Cardiac muscle cell (in vitro differentiated cells and primary cell): ENCODE measurements at regions not wholly inside any gene's neighbourhood (a gene's known extent, or its start where the extent isn't known, plus 50 kb on each side); places are given as distances from the start of the nearest gene placed in this dataset.
A peak's percentile ranks its signal among the peaks of the same experiment; 100 is the strongest.

Experiments
- DNase-seq, 2 donors: peaks; one replicate each; pipeline versions ENCODE4 v3.0.0 to v3.0.0-alpha.2; 2010 to 2017; ENCODE audit warnings: low read depth in 1 of 2, low spot score in 1 of 2
- H3K27ac ChIP-seq: fragments of 200-600 bp; sonication (generic); 2 replicates; pipeline ENCODE4 v1.5.1; 2016
- H3K27me3 ChIP-seq: fragments of 200-600 bp; sonication (generic); 2 replicates; pipeline ENCODE4 v1.6.0; 2016; ENCODE audit warnings: control low read depth
- H3K36me3 ChIP-seq: fragments of 200-600 bp; sonication (generic); 2 replicates; pipeline ENCODE4 v1.5.1; 2016; ENCODE audit warnings: control low read depth
- H3K4me1 ChIP-seq: fragments of 200-600 bp; sonication (generic); 2 replicates; pipeline ENCODE4 v1.8.1; 2017; ENCODE audit warnings: low read depth, mild to moderate bottlenecking, mixed run types
- H3K4me3 ChIP-seq: fragments of 200-600 bp; sonication (generic); 2 replicates; pipeline ENCODE4 v1.5.1; 2016; ENCODE audit warnings: mild to moderate bottlenecking
- H3K9me3 ChIP-seq: fragments of 200-600 bp; sonication (generic); 2 replicates; pipeline ENCODE4 v1.5.1; 2017; ENCODE audit warnings: low read depth, mild to moderate bottlenecking, control low read depth
- CTCF ChIP-seq: IDR thresholded peaks from 2 replicates; pipeline ENCODE4 v1.5.1; 2012; ENCODE audit warnings: low read depth, mild to moderate bottlenecking, low read length

DNA sequence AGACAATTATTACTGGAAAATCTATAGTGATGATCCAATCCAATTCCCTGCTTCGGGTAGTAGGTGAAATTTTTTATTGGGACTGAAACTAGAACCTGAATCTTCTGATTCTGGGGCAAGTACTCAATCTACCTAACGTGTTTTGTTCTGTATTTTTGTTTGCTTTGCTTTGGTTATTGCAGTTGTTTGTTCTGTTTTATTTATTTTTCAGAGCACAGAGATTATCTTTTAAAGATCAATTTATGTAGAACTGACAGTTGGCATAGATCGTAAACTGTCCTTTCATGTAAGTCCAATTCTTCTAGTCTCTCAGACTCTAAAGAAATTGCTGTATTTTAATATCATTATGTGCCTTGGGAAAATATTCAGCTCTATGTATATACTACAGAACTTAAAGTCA lies 401.6 kb downstream of the ANXA1 start:
- no peak for TF ChIP-seq CTCF
- no peak for DNase-seq
- no peak overlapping the region for H3K27ac ChIP-seq
- H3K9me3 ChIP-seq = no peaks in the 10 kb centered on the region
- no peak overlapping the region for H3K4me3 ChIP-seq
- H3K36me3 ChIP-seq = no peaks in the 10 kb centered on the region
- no peaks in the 10 kb centered on the region for H3K27me3 ChIP-seq
- H3K4me1 ChIP-seq = peaks cover 8% of the 10 kb centered on the region

DNA sequence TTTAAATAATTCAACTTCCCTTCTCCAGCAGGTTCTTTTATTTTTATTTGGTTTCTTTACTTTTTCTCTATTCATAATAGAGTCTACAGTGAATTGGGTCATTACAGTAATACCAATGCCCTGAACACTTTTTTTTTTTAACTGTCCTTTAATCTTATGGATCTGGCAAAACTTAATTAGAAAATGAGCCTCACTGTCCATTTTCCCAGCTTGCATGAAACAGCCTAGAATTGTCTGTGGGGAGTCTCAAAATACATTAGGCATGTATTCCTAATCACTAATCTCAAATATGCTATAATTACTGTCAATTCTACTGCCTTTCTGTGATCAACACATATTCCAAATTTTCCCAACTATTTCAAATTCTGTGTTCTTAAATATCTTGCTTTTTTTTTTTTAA lies 406.8 kb downstream of the ANXA1 start:
- no peak overlapping the region for H3K27ac ChIP-seq
- H3K36me3 ChIP-seq = no peaks in the 10 kb centered on the region
- H3K4me1 ChIP-seq = no peaks in the 10 kb centered on the region
- H3K9me3 ChIP-seq = no peaks in the 10 kb centered on the region
- DNase-seq = no peak
- no peaks in the 10 kb centered on the region for H3K27me3 ChIP-seq
- H3K4me3 ChIP-seq = no peak overlapping the region
- TF ChIP-seq CTCF = no peak

GRCh38 chr9:73565026-73565425 lies 413.4 kb downstream of the ANXA1 start:
- Histone ChIP-seq H3K9me3 (no peaks in the 10 kb centered on the region), H3K4me3 (no peak overlapping the region), H3K4me1 (peaks cover 5% of the 10 kb centered on the region), H3K27me3 (no peaks in the 10 kb centered on the region), H3K36me3 (no peaks in the 10 kb centered on the region), H3K27ac (no peak overlapping the region)
- peak in 1 of 2 donors; percentile 17 for DNase-seq
- no peak for TF ChIP-seq CTCF

- Histone ChIP-seq H3K4me1 (peaks cover 5% of the 10 kb centered on the region), H3K4me3 (no peak overlapping the region), H3K9me3 (no peaks in the 10 kb centered on the region), H3K27me3 (no peaks in the 10 kb centered on the region), H3K27ac (no peak overlapping the region), H3K36me3 (no peaks in the 10 kb centered on the region)
- peak; percentile 59 to 71 for DNase-seq
- TF ChIP-seq CTCF = peak; percentile 55
These were observed 414.3 kb downstream of the ANXA1 start for GRCh38 chr9:73565833-73566465.

DNA sequence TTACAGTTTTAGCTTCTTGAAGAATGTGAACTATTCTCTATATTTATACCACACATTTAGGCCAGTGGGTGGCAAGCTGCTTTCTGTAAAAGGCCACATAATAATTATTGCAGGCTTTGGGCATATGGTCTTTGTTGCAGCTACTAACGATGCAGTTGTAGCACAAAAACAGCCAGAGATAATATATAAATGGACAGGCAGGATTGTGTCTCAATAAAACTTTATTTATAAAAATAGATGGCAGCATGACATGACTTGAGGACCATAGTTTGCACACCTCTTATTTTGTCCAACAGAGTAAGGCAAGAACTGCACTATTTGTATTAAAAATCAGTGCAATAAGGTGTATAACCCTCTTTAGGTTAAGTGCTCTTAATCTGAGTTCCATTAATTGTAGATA lies 415.0 kb downstream of the ANXA1 start:
- TF ChIP-seq CTCF = no peak
- H3K4me3 ChIP-seq = no peak overlapping the region
- peaks cover 5% of the 10 kb centered on the region for H3K4me1 ChIP-seq
- no peaks in the 10 kb centered on the region for H3K36me3 ChIP-seq
- no peaks in the 10 kb centered on the region for H3K9me3 ChIP-seq
- H3K27me3 ChIP-seq = no peaks in the 10 kb centered on the region
- H3K27ac ChIP-seq = no peak overlapping the region
- no peak for DNase-seq
